OCI-LY1 (cell line): ENCODE measurements at regions not wholly inside any gene's neighbourhood (a gene's known extent, or its start where the extent isn't known, plus 50 kb on each side); places are given as distances from the start of the nearest gene placed in this dataset.

Experiments
- H2AFZ ChIP-seq: fragments of 200-600 bp; sonication (generic), shearing (Covaris generic); 2 replicates; pipeline ENCODE4 v1.6.0; 2014; ENCODE audit warnings: antibody characterized with exemption, mild to moderate bottlenecking, low read length
- H3F3A ChIP-seq: fragments of 200-600 bp; sonication (generic), shearing (Covaris generic); 2 replicates; pipeline ENCODE4 v1.6.0; 2014; ENCODE audit warnings: mild to moderate bottlenecking, antibody characterized with exemption, low read length, moderate library complexity; ENCODE audit not compliant: insufficient read depth
- H3K27ac ChIP-seq: fragments of 200-600 bp; sonication (generic); 2 replicates; pipeline ENCODE4 v1.5.1; 2014; ENCODE audit warnings: low read length, mixed run types, mild to moderate bottlenecking, low read depth; ENCODE audit not compliant: poor library complexity, severe bottlenecking
- H3K27me3 ChIP-seq: fragments of 200-600 bp; sonication (generic); 2 replicates; pipeline ENCODE4 v1.6.0; 2014; ENCODE audit warnings: antibody characterized with exemption, mild to moderate bottlenecking, low read length, moderate library complexity; ENCODE audit not compliant: insufficient read depth
- H3K36me3 ChIP-seq: fragments of 200-600 bp; sonication (generic); 2 replicates; pipeline ENCODE4 v1.6.1; 2014; ENCODE audit warnings: mild to moderate bottlenecking, antibody characterized with exemption, low read length, moderate library complexity, mixed read lengths; ENCODE audit not compliant: insufficient read depth
- H3K4me1 ChIP-seq: fragments of 200-600 bp; sonication (generic); 2 replicates; pipeline ENCODE4 v1.5.1; 2014; ENCODE audit warnings: mild to moderate bottlenecking, low read length, moderate library complexity; ENCODE audit not compliant: insufficient read depth, severe bottlenecking
- H3K4me2 ChIP-seq: fragments of 200-600 bp; sonication (generic), shearing (Covaris generic); 2 replicates; pipeline ENCODE4 v1.6.1; 2014; ENCODE audit warnings: low read length
- H3K4me3 ChIP-seq: fragments of 200-600 bp; sonication (generic); 2 replicates; pipeline ENCODE4 v1.5.1; 2014; ENCODE audit warnings: low read length, low read depth, mild to moderate bottlenecking, mixed read lengths; ENCODE audit not compliant: poor library complexity, severe bottlenecking
- H3K79me2 ChIP-seq: fragments of 200-600 bp; shearing (Covaris generic); 2 replicates; pipeline ENCODE4 v1.6.1; 2016; ENCODE audit warnings: mixed run types, low read length, mixed read lengths; ENCODE audit not compliant: insufficient read depth
- H3K9ac ChIP-seq: fragments of 200-600 bp; sonication (generic), shearing (Covaris generic); 2 replicates; pipeline ENCODE4 v1.6.1; 2014; ENCODE audit warnings: mild to moderate bottlenecking, low read length, mixed read lengths
- H3K9me2 ChIP-seq: fragments of 200-600 bp; sonication (generic), shearing (Covaris generic); 2 replicates; pipeline ENCODE4 v1.6.1; 2014; ENCODE audit warnings: low read depth, mild to moderate bottlenecking, low read length, mixed read lengths
- H3K9me3 ChIP-seq: fragments of 200-600 bp; shearing (Covaris generic); 2 replicates; pipeline ENCODE4 v1.6.1; 2014; ENCODE audit warnings: low read length, mixed read lengths
- H4K20me1 ChIP-seq: fragments of 200-600 bp; sonication (generic), shearing (Covaris generic); 2 replicates; pipeline ENCODE4 v1.6.0; 2016; ENCODE audit warnings: mild to moderate bottlenecking, low read length; ENCODE audit not compliant: insufficient read depth
- CTCF ChIP-seq: fragments of 200-600 bp; sonication (generic), shearing (Covaris generic); IDR thresholded peaks from 2 replicates; pipeline ENCODE4 v1.5.1; 2017; ENCODE audit warnings: mild to moderate bottlenecking, antibody characterized with exemption, low read length, moderate library complexity, mixed read lengths
- EZH2 ChIP-seq: fragments of 200-600 bp; sonication (generic), shearing (Covaris generic); IDR thresholded peaks from 2 replicates; pipeline ENCODE4 v1.8.0; 2017; ENCODE audit warnings: borderline replicate concordance, mixed run types, mild to moderate bottlenecking, antibody characterized with exemption, low read length, moderate library complexity, mixed read lengths

GRCh38 chr2:188833331-188833730 is 140.8 kb upstream of the COL3A1 start:
- H4K20me1 ChIP-seq = no peaks in the 10 kb centered on the region
- TF ChIP-seq CTCF = no peak
- no peak for TF ChIP-seq EZH2
- no peaks in the 10 kb centered on the region for H3K9me3 ChIP-seq
- H2AFZ ChIP-seq = no peak overlapping the region
- H3K79me2 ChIP-seq = no peaks in the 10 kb centered on the region
- no peak overlapping the region for H3K4me3 ChIP-seq
- no peaks in the 10 kb centered on the region for H3K27me3 ChIP-seq
- no peaks in the 10 kb centered on the region for H3K4me1 ChIP-seq
- H3K9me2 ChIP-seq = no peaks in the 10 kb centered on the region
- H3K9ac ChIP-seq = no peak overlapping the region
- H3K27ac ChIP-seq = no peak overlapping the region
- H3F3A ChIP-seq = no peaks in the 10 kb centered on the region
- no peak overlapping the region for H3K4me2 ChIP-seq
- no peaks in the 10 kb centered on the region for H3K36me3 ChIP-seq

- Histone ChIP-seq H3K9me3 (no peaks in the 10 kb centered on the region), H3K27ac (no peak overlapping the region), H3K4me3 (no peak overlapping the region), H4K20me1 (no peaks in the 10 kb centered on the region), H2AFZ (no peak overlapping the region), H3K4me1 (no peaks in the 10 kb centered on the region), H3F3A (no peaks in the 10 kb centered on the region), H3K9me2 (no peaks in the 10 kb centered on the region), H3K9ac (no peak overlapping the region), H3K36me3 (no peaks in the 10 kb centered on the region), H3K27me3 (no peaks in the 10 kb centered on the region), H3K4me2 (no peak overlapping the region), H3K79me2 (no peaks in the 10 kb centered on the region)
- no peak for TF ChIP-seq EZH2
- TF ChIP-seq CTCF = no peak
These were observed 140.4 kb upstream of the COL3A1 start for GRCh38 chr2:188833799-188834198.

- no peaks in the 10 kb centered on the region for H3K9me3 ChIP-seq
- no peaks in the 10 kb centered on the region for H3F3A ChIP-seq
- H3K4me1 ChIP-seq = no peaks in the 10 kb centered on the region
- no peaks in the 10 kb centered on the region for H4K20me1 ChIP-seq
- no peaks in the 10 kb centered on the region for H3K36me3 ChIP-seq
- no peak overlapping the region for H3K27ac ChIP-seq
- no peak overlapping the region for H3K4me3 ChIP-seq
- no peak overlapping the region for H3K9ac ChIP-seq
- no peak overlapping the region for H3K4me2 ChIP-seq
- H3K27me3 ChIP-seq = no peaks in the 10 kb centered on the region
- no peaks in the 10 kb centered on the region for H3K79me2 ChIP-seq
- no peaks in the 10 kb centered on the region for H3K9me2 ChIP-seq
- no peak for TF ChIP-seq EZH2
- no peak overlapping the region for H2AFZ ChIP-seq
These were observed 139.2 kb upstream of the COL3A1 start for GRCh38 chr2:188835006-188835405.

GRCh38 chr2:188835821-188836220 is 138.4 kb upstream of the COL3A1 start:
- Histone ChIP-seq H3K36me3 (no peaks in the 10 kb centered on the region), H3K79me2 (no peaks in the 10 kb centered on the region), H3K27ac (no peak overlapping the region), H4K20me1 (no peaks in the 10 kb centered on the region), H3K27me3 (no peaks in the 10 kb centered on the region), H3K9ac (no peak overlapping the region), H3F3A (no peaks in the 10 kb centered on the region), H3K4me3 (no peak overlapping the region), H3K4me2 (no peak overlapping the region), H2AFZ (no peak overlapping the region), H3K4me1 (no peaks in the 10 kb centered on the region), H3K9me3 (no peaks in the 10 kb centered on the region), H3K9me2 (no peaks in the 10 kb centered on the region)
- no peak for TF ChIP-seq EZH2
- no peak for TF ChIP-seq CTCF
